ENCODE measurements at regions not wholly inside any gene's neighbourhood (a gene's known extent, or its start where the extent isn't known, plus 50 kb on each side); places are given as distances from the start of the nearest gene placed in this dataset.

GRCh38 chr4:14894392-14895292, 107.6 kb upstream of the CPEB2 start:
- DNase-seq (ENCODE audit: low spot score in 2 of 2) = no peak
- Histone ChIP-seq H3K4me1 (no peaks in the 10 kb centered on the region), H3K4me3 (no peak overlapping the region), H3K9me3 (no peaks in the 10 kb centered on the region), H3K27me3 (no peaks in the 10 kb centered on the region), H3K27ac (no peak overlapping the region), H3K36me3 (no peaks in the 10 kb centered on the region)
- TF ChIP-seq EP300 (IDR thresholded peaks at IDR 0.05) = no peak
- TF ChIP-seq POLR2A (IDR thresholded peaks at IDR 0.05) = no peak
- no peak for TF ChIP-seq CTCF (IDR thresholded peaks at IDR 0.05)
- 100% methylated on average over 1 of the region's 1 CpG for WGBS, 2 donors

- TF ChIP-seq EP300 (IDR thresholded peaks at IDR 0.05) (no peak), POLR2A (IDR thresholded peaks at IDR 0.05) (no peak), CTCF (IDR thresholded peaks at IDR 0.05) (no peak)
- WGBS, 2 donors = 89 to 96% methylated on average over 2 of the region's 2 CpGs
Observed at GRCh38 chr4:14896656-14897175, 105.6 kb upstream of the CPEB2 start.

GRCh38 chr4:14897217-14897616, 105.1 kb upstream of the CPEB2 start:
- H3K27me3 ChIP-seq = no peaks in the 10 kb centered on the region
- H3K9me3 ChIP-seq = no peaks in the 10 kb centered on the region
- H3K27ac ChIP-seq = no peak overlapping the region
- no peak for DNase-seq (ENCODE audit: low spot score in 2 of 2)
- no peak overlapping the region for H3K4me3 ChIP-seq
- WGBS, 2 donors = 68 to 81% methylated on average over 2 of the region's 2 CpGs
- no peaks in the 10 kb centered on the region for H3K4me1 ChIP-seq
- no peaks in the 10 kb centered on the region for H3K36me3 ChIP-seq
- TF ChIP-seq POLR2A (IDR thresholded peaks at IDR 0.05) (no peak), CTCF (IDR thresholded peaks at IDR 0.05) (no peak), EP300 (IDR thresholded peaks at IDR 0.05) (no peak)

More at GRCh38 chr4:14896656-14897175, 105.6 kb upstream of the CPEB2 start:
- H3K36me3 ChIP-seq = no peaks in the 10 kb centered on the region
- no peaks in the 10 kb centered on the region for H3K4me1 ChIP-seq
- no peaks in the 10 kb centered on the region for H3K27me3 ChIP-seq
- no peak overlapping the region for H3K27ac ChIP-seq
- H3K4me3 ChIP-seq = no peak overlapping the region
- H3K9me3 ChIP-seq = no peaks in the 10 kb centered on the region
- DNase-seq (ENCODE audit: low spot score in 2 of 2) = no peak

GRCh38 chr4:14898989-14899388, 103.3 kb upstream of the CPEB2 start:
- TF ChIP-seq CTCF (IDR thresholded peaks at IDR 0.05) (no peak), POLR2A (IDR thresholded peaks at IDR 0.05) (no peak), EP300 (IDR thresholded peaks at IDR 0.05) (no peak)
- no peaks in the 10 kb centered on the region for H3K9me3 ChIP-seq
- no peak for DNase-seq (ENCODE audit: low spot score in 2 of 2)
- no peak overlapping the region for H3K27ac ChIP-seq
- no peaks in the 10 kb centered on the region for H3K27me3 ChIP-seq
- no peak overlapping the region for H3K4me3 ChIP-seq
- no peaks in the 10 kb centered on the region for H3K4me1 ChIP-seq
- H3K36me3 ChIP-seq = no peaks in the 10 kb centered on the region

- H3K27me3 ChIP-seq = no peaks in the 10 kb centered on the region
- H3K27ac ChIP-seq = no peak overlapping the region
- H3K36me3 ChIP-seq = no peaks in the 10 kb centered on the region
- WGBS, 2 donors = 47 to 63% methylated on average over 3 of the region's 3 CpGs
- no peak overlapping the region for H3K4me3 ChIP-seq
- TF ChIP-seq CTCF (IDR thresholded peaks at IDR 0.05) (no peak), EP300 (IDR thresholded peaks at IDR 0.05) (no peak), POLR2A (IDR thresholded peaks at IDR 0.05) (no peak)
- no peak for DNase-seq (ENCODE audit: low spot score in 2 of 2)
- no peaks in the 10 kb centered on the region for H3K4me1 ChIP-seq
- H3K9me3 ChIP-seq = no peaks in the 10 kb centered on the region
Observed at GRCh38 chr4:14902342-14902741, 99.9 kb upstream of the CPEB2 start.

All from tibial nerve (tissue), 4 donors.